ENCODE measurements at regions not wholly inside any gene's neighbourhood (a gene's known extent, or its start where the extent isn't known, plus 50 kb on each side); places are given as distances from the start of the nearest gene placed in this dataset.

GRCh38 chr13:105936816-105937215 lies 598.6 kb downstream of the EFNB2 start:
- peaks cover 0 to 13% (median 0%) of the 10 kb centered on the region in 5 donors for H3K27me3 Mint-ChIP-seq
- H3K27ac Mint-ChIP-seq, result no peak overlapping the region
- POLR2A ChIA-PET, result no interaction called here
- no peak for DNase-seq
- no peaks in the 10 kb centered on the region for H3K4me1 Mint-ChIP-seq
- H3K9me3 Mint-ChIP-seq, result peaks cover 0 to 9% (median 0%) of the 10 kb centered on the region in 9 donors
- no peak for ATAC-seq
- no peak overlapping the region for H3K4me3 Mint-ChIP-seq
- H3K36me3 Mint-ChIP-seq, result no peaks in the 10 kb centered on the region

DNA sequence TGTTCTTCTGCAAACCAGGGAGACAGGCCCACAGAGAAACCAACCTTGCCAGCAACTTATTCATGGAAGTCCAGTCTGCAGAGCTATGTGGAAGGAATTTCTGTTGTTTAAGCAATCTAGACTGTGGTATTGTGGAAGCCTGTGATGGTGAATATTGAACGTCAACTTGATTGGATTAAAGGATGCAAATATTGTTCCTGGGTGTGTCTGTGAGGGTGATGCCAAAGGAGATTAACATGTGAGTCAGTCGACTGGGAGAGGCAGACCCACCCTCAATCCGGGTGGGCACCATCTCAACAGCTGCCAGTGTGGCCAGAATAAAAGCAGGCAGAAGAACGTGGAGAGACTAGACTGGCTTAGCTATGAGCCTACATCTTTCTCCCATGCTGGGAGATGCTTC lies 606.0 kb downstream of the EFNB2 start:
- H3K4me3 Mint-ChIP-seq, result no peak overlapping the region

GRCh38 chr13:105928901-105929300 lies 606.6 kb downstream of the EFNB2 start:
- Mint-ChIP-seq H3K9me3 (no peaks in the 10 kb centered on the region), H3K4me3 (no peak overlapping the region), H3K27me3 (peaks cover 0 to 23% (median 0%) of the 10 kb centered on the region in 5 donors), H3K27ac (no peak overlapping the region), H3K36me3 (no peaks in the 10 kb centered on the region), H3K4me1 (no peaks in the 10 kb centered on the region)
- no peak for DNase-seq
- POLR2A ChIA-PET, result no interaction called here
- no peak for ATAC-seq

More for the DNA sequence above, 606.0 kb downstream of the EFNB2 start:
- Mint-ChIP-seq H3K36me3 (no peaks in the 10 kb centered on the region), H3K9me3 (no peaks in the 10 kb centered on the region), H3K27ac (no peak overlapping the region), H3K4me1 (no peaks in the 10 kb centered on the region), H3K27me3 (peaks cover 0 to 23% (median 0%) of the 10 kb centered on the region in 5 donors)
- POLR2A ChIA-PET, result no interaction called here
- DNase-seq (no peak), ATAC-seq (no peak)

- POLR2A ChIA-PET, result no interaction called here
- ATAC-seq (no peak), DNase-seq (no peak)
- H3K27ac Mint-ChIP-seq, result no peak overlapping the region
- H3K4me1 Mint-ChIP-seq, result no peaks in the 10 kb centered on the region
- H3K36me3 Mint-ChIP-seq, result no peaks in the 10 kb centered on the region
- peaks cover 0 to 23% (median 0%) of the 10 kb centered on the region in 5 donors for H3K27me3 Mint-ChIP-seq
- no peak overlapping the region for H3K4me3 Mint-ChIP-seq
- peaks cover 0 to 8% (median 0%) of the 10 kb centered on the region in 9 donors for H3K9me3 Mint-ChIP-seq
Observed at GRCh38 chr13:105928048-105928447, 607.4 kb downstream of the EFNB2 start.

DNA sequence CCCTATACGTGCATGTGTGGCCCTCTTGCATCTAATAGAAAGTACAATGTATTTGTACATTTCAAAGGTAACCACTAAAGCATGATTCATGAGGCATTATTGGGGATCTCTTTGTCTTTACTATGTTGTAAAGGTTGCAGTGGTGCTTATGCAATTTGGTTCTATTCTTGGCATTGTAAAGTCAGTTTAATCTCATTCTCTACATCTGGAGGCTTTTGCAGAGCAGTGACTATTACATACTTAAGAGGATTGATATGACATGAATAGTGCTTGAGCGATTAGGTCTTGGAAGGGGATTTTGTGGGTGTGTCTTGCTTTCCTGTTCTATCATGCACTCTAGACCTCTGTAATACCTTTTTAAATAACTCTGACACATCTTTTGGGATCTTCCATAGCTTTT lies 610.0 kb downstream of the EFNB2 start:
- Mint-ChIP-seq H3K4me3 (no peak overlapping the region), H3K4me1 (no peaks in the 10 kb centered on the region), H3K27me3 (peaks cover 0 to 28% (median 5%) of the 10 kb centered on the region in 5 donors), H3K36me3 (no peaks in the 10 kb centered on the region), H3K9me3 (peaks cover 0 to 13% (median 0%) of the 10 kb centered on the region in 9 donors), H3K27ac (no peak overlapping the region)
- DNase-seq (no peak), ATAC-seq (no peak)
- POLR2A ChIA-PET, result no interaction called here

- H3K27ac Mint-ChIP-seq, result no peak overlapping the region
- no peak for DNase-seq
- peaks cover 0 to 17% (median 8%) of the 10 kb centered on the region in 5 donors for H3K27me3 Mint-ChIP-seq
- POLR2A ChIA-PET, result no interaction called here
- no peak overlapping the region for H3K4me3 Mint-ChIP-seq
- H3K9me3 Mint-ChIP-seq, result peaks cover 0 to 13% (median 0%) of the 10 kb centered on the region in 9 donors
- no peaks in the 10 kb centered on the region for H3K36me3 Mint-ChIP-seq
- no peaks in the 10 kb centered on the region for H3K4me1 Mint-ChIP-seq
- no peak for ATAC-seq
Observed at GRCh38 chr13:105921711-105922110, 613.8 kb downstream of the EFNB2 start.

- no peaks in the 10 kb centered on the region for H3K4me1 Mint-ChIP-seq
- POLR2A ChIA-PET, result no interaction called here
- DNase-seq (no peak), ATAC-seq (no peak)
- H3K4me3 Mint-ChIP-seq, result no peak overlapping the region
- no peak overlapping the region for H3K27ac Mint-ChIP-seq
- H3K36me3 Mint-ChIP-seq, result no peaks in the 10 kb centered on the region
- peaks cover 0 to 17% (median 8%) of the 10 kb centered on the region in 5 donors for H3K27me3 Mint-ChIP-seq
- peaks cover 0 to 13% (median 0%) of the 10 kb centered on the region in 9 donors for H3K9me3 Mint-ChIP-seq
Observed at GRCh38 chr13:105920370-105920769, 615.1 kb downstream of the EFNB2 start.

GRCh38 chr13:105918842-105919741 lies 616.4 kb downstream of the EFNB2 start:
- no peak for DNase-seq
- ATAC-seq, result no peak
- H3K27me3 Mint-ChIP-seq, result peaks cover 0 to 17% (median 8%) of the 10 kb centered on the region in 5 donors
- no peaks in the 10 kb centered on the region for H3K4me1 Mint-ChIP-seq
- peaks cover 0 to 13% (median 0%) of the 10 kb centered on the region in 9 donors for H3K9me3 Mint-ChIP-seq
- no peak overlapping the region for H3K27ac Mint-ChIP-seq
- no peak overlapping the region for H3K4me3 Mint-ChIP-seq
- no peaks in the 10 kb centered on the region for H3K36me3 Mint-ChIP-seq
- POLR2A ChIA-PET, result no interaction called here

DNA sequence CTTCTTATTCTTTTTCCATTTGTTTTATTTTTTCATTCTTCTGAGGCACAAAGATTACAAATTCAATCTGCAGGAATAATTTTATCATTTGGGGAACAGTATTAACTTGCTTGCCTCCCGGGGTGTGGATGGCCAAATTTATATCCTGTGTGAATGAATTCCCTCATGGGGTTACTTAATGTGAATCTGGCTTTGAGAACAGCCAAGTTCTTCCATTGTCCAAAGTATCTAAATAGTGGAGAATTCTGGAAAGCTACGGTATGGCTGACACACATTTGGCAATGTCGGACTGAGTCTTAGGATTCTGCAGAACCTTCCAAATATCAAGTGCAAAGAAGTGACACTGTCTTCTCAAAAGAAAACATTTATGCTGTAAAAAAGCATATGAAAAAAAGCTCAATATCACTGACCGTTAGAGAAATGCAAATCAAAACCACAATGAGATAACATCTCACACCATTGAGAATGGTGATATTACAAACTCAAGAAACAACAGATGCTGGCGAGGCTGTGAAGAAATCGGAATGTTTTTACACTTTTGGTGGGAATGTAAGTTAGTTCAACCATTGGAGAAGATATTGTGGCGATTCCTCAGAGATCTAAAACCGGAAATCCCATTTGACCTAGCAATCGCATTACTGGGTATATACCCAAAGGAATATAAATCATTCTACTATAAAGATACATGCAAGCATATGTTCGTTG lies 620.2 kb downstream of the EFNB2 start:
- Mint-ChIP-seq H3K4me1 (peaks cover 0 to under 1% (median 0%) of the 10 kb centered on the region in 4 donors), H3K27ac (no peak overlapping the region), H3K4me3 (no peak overlapping the region), H3K36me3 (no peaks in the 10 kb centered on the region), H3K27me3 (peaks cover 4 to 11% (median 7%) of the 10 kb centered on the region in 5 donors), H3K9me3 (peaks cover 0 to 4% (median 0%) of the 10 kb centered on the region in 9 donors)
- DNase-seq (no peak), ATAC-seq (no peak)
- POLR2A ChIA-PET, result no interaction called here

DNA sequence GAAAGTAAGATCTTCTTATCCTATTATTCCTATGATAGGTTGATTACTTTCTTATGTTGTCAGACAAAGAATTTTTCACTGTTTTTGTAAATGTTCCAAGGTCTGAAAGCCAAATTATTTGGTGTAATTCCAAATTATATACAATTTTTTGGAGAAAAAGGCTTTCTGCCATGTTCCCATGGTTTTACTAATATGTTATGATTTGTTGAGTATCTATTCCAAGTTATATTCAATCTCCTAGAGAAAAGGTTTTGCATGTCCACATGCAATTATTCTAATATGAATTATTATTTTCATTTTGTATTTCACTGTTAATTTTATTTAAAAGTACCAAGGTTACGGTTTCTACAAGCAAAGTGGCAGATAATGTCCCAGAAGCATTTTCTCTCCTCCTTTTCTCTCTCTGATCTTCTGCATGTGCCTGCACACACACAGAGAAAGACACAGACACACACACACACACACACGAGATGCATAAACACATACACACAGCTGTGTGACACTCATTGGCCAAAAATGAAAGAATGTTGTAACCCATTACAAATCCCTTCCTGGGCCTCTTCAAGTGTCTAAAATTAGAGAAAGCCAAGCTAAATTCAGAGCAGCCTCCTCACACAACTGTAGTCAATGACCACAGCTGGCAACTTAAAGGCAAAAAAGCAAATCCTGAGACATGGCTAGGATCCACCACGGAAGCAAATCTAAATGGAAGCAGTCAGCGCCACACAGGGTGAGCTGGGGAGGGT lies 621.0 kb downstream of the EFNB2 start:
- H3K36me3 Mint-ChIP-seq, result no peaks in the 10 kb centered on the region
- H3K4me3 Mint-ChIP-seq, result no peak overlapping the region
- H3K4me1 Mint-ChIP-seq, result peaks cover 0 to 3% (median under 1%) of the 10 kb centered on the region in 4 donors
- peaks cover 5 to 13% (median 10%) of the 10 kb centered on the region in 5 donors for H3K27me3 Mint-ChIP-seq
- DNase-seq, result no peak
- ATAC-seq, result no peak
- peaks cover 0 to 4% (median 0%) of the 10 kb centered on the region in 9 donors for H3K9me3 Mint-ChIP-seq
- POLR2A ChIA-PET, result no interaction called here
- no peak overlapping the region for H3K27ac Mint-ChIP-seq

GRCh38 chr13:105908586-105908985 lies 626.9 kb downstream of the EFNB2 start:
- Mint-ChIP-seq H3K27me3 (peaks cover 5 to 36% (median 18%) of the 10 kb centered on the region in 5 donors), H3K9me3 (no peaks in the 10 kb centered on the region), H3K36me3 (no peaks in the 10 kb centered on the region), H3K4me1 (peaks cover 11 to 21% (median 17%) of the 10 kb centered on the region in 4 donors), H3K27ac (peak overlapping the region in 3 of 10 donors; percentile 13 to 77 (median 72)), H3K4me3 (peak overlapping the region in 8 of 10 donors; percentile 6 to 77 (median 46))
- DNase-seq (peak in 4 of 10 donors; percentile 12 to 54 (median 20)), ATAC-seq (peak; percentile 54 to 69)
- POLR2A ChIA-PET, result no interaction called here

GRCh38 chr13:105907319-105908019 lies 628.0 kb downstream of the EFNB2 start:
- POLR2A ChIA-PET, result no interaction called here
- Mint-ChIP-seq H3K27ac (no peak overlapping the region), H3K4me1 (peaks cover 11 to 21% (median 17%) of the 10 kb centered on the region in 4 donors), H3K27me3 (peaks cover 5 to 40% (median 22%) of the 10 kb centered on the region in 5 donors), H3K36me3 (no peaks in the 10 kb centered on the region), H3K9me3 (no peaks in the 10 kb centered on the region), H3K4me3 (peak overlapping the region in 2 of 10 donors; percentile 4 to 45)
- DNase-seq (no peak), ATAC-seq (no peak)

Measured in naive thymus-derived CD8-positive, alpha-beta T cell (primary cell).